ENCODE measurements at regions not wholly inside any gene's neighbourhood (a gene's known extent, or its start where the extent isn't known, plus 50 kb on each side); places are given as distances from the start of the nearest gene placed in this dataset.

GRCh38 chr11:112470355-112470754 lies 209.7 kb upstream of the PLET1 start:
- DNase-seq: no peak

- no peak for DNase-seq
These were observed 211.1 kb upstream of the PLET1 start for GRCh38 chr11:112471731-112472130.

GRCh38 chr11:112477152-112477551 lies 216.5 kb upstream of the PLET1 start:
- DNase-seq: no peak

DNA sequence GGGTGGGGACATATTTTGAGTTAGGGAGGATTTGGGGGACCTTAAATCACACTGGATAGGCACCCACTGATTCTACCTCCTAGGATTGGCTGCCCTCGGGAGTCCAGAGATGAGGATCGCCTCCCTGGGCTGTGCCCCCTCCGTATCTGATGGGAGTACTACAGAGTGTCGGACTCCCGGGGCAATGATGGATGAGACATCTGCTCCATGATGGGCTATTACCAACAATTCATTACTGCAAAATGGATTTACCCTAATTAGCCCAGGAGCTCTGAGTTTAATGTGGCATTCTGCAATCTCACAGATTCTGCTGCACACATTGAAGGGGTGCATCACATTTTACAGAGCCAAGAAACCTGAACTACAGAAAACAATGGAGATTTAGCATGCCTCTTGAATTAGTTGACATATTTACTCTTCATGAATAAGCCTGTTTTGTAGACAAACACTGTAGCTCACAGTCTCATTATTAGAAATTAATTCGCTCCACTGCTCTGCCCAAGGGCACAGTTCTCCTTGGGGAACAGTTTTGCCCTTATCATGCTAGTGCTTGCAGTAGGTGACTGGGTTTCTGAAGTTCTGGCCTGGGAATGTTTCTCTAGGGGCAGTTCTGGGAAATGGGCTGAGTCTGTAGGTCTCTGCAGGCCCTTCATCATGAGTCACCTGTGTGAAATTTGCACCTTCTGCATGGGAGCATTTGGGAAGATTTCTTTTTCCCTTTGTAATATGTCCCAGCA lies 217.1 kb upstream of the PLET1 start:
- DNase-seq: no peak

DNA sequence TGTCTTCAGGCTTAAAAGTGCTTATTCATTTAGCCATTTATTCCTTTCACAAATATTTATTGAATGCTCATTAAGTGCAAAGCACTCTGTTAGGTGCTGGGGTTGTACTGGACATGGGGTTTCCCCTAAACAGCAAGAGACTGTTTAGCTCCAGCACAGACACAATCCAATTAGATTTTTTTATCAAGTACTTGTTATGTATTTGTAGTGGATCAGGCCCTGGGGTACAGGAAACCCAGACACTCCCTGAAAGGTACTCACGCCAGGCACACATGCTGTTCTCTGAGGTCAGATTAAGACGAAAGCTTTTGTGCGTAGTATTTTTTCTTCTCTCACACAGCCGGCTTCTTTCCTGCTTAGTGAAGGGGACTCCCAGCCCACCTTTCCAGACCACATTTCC lies 218.1 kb upstream of the PLET1 start:
- DNase-seq: no peak

DNA sequence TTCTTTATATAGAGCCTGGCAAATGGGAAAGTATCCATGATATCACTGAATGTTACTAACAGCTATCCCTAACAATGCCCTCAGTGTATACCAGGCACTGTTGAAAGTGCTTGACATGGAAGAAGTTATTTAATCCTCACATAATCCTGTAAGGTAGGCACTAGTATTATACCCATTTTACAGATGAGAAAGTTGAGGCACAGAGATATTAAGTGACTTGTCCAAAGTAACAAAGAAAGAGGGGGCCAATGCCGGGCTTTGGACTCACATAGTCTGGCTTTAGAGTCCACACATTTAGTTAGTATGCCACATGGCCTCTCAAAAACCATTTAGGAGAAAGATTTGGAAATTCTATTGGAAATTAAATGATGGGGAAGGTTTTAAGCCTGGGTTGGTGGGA lies 220.8 kb upstream of the PLET1 start:
- no peak for DNase-seq

DNA sequence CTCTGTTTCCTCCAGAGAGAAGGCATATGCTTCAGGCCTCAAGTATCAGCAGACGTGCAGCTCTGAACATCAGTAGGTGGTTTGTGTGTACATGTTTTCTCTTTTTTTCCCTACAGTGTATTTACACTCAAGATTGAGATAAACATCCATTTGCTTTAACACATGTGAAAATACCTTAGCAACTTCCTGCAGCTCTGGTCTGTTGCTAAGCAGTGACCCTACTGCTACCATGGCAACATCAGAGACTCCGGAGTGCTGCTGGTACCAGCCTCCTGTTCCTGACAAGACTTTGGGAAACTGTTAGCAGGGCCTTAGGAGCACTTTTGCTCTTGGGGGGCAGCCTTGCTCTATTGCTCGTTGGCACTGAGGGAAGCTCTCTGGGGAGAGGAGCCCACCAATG lies 221.2 kb upstream of the PLET1 start:
- DNase-seq: no peak

GRCh38 chr11:112485280-112485679 lies 224.6 kb upstream of the PLET1 start:
- DNase-seq: no peak

DNA sequence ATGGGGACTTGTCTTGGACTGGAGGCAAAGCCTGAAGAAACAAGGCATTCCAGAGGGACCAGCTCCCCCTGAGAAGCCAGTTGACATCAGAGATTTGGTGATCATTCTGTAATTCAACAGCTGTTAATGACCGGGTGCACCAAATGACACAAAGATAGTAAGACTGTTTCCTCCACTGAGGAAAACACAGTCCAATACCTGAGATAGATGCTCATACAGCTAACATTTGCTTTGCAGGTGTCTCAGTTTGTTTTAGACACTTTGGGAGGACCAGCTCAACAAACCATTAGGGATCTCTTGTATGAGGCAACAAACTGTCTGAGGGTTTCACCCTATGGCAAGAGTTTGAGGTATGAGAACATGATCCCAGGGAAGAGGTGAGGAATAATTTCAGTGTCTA lies 237.2 kb upstream of the PLET1 start:
- DNase-seq: no peak

DNA sequence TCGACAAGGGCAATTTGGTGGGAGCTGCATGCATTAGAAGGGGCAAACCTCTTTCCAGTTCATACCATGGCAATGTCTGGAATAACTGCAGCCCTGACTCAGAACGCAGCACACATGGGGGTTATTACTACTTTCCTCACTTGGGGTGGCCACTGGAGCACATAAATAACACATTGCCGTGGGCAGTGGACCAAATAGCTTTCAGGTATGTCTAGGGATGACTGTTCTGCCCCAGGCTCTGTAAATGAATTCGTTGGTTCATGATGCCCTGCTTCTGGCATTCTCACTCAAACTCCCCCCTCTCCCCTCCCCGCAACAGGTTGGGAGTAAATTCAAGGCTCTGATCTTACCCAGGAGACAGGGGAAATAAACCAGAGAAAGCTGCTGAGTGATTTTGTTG lies 238.0 kb upstream of the PLET1 start:
- no peak for DNase-seq

DNA sequence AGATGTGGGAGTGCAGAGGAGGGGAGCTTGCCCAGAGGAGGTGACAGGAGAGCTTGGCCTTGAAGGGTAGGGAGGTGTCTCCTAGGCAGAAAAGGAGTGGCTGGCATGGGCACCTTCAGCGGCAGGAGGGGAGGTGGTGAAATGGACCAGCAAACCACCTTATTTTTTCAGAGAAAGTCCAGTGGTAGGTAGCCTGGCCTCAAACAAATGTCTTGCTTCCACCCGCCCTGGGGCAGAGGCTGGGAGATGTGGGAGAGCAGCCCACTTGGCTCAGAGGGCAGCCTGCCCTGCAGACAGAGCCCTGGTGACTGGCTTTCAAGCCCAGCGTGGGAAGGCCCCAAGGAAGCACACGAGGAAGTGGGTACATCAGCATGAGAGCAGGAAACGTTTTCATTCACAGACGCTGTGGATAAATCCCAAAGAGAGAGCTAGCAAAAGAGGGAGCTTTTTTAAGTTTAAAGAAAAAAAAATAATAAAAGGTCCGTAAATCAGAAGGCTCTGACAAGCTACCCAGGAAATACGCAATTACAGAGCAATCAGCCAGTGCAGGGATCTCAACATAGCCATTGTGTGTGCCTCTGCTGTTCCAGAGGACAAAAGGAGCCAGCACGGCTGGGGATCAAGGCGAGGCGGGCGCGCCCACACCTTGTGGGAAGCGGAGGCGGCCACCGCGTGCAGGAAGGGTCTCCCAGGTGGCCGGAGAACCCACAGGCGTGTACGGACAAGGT lies 238.7 kb upstream of the PLET1 start:
- DNase-seq: no peak

GRCh38 chr11:112499881-112500204 lies 239.2 kb upstream of the PLET1 start:
- no peak for DNase-seq

DNA sequence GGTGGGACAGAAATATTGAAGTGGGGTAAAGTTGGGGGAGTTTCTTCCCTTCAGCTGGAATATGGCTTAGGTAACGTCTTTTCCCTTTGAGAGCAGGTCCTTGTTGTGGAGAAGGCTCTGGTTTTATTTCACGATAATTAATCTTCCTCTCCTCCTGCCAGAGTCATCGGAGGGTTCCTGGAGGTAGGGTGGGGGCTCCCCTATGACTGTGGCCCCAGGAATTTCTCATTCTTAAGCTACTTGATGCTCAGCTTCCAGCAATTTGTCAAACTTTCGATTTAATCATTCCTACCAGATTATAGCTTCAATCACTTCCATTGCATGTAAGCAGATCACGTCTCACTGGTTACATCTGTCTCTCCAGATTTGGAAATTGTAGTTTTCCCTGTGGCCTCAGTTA lies 242.8 kb upstream of the PLET1 start:
- no peak for DNase-seq

DNA sequence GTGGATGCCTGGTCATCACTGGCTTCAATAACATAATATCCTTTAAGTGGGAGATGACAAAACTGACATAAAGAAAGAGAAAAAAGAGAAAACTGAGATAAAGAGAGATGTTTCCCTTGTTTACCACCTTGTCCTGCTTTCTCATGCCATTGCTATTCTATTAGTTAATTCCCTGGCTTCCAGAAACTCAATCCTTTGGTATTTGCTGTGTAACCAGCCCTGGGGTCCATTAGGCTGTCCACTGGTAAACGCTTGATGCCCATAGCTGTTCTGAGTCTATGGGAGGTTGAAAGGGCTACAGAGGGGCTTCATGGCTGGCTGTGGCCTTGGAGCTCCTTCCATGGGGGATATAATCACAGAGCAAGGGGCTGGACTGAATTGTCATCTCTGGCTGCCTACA lies 243.4 kb upstream of the PLET1 start:
- no peak for DNase-seq

- no peak for DNase-seq
These were observed 246.2 kb upstream of the PLET1 start for GRCh38 chr11:112506852-112507251.

GRCh38 chr11:112507281-112507680 lies 246.6 kb upstream of the PLET1 start:
- DNase-seq: no peak

DNA sequence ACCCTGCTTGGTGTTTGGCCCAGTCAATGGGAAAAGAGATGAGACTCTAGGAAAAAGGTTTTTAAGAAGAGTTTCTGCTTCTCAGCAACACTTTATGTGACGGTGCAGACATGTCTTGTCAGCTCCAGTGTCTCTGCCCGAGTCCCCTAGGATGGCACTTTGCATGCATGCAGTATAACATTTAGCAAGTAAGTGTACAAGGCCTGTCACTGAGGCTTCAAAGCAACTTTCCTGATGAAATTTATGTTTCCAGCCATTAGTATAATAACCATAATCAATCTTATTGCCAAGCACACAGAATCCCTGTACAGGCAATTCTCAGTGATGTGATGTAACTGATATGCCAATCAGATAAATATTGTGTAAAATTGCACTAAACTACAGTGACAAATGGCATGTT lies 248.1 kb upstream of the PLET1 start:
- DNase-seq: no peak

- DNase-seq: no peak
These were observed 248.6 kb upstream of the PLET1 start for GRCh38 chr11:112509300-112509699.

DNA sequence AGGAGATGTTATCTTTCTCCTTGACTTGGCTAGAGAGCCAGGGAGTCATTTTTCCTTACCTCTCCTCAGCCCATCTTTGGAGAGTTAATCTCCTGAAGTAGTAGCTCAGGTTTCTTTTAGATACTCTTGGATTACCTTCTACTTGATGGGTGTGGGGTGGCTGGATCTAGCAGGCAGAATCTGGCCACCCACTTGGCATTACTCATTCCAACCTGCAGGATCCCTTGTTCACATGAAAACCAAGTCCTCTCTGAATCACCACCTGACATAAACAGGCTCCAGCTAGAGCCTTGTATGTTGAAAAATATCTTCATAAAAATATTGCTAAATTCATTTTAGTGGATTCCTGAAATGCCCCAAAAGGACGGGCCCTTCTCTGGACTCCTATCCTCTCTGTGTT lies 250.6 kb upstream of the PLET1 start:
- DNase-seq: no peak

DNA sequence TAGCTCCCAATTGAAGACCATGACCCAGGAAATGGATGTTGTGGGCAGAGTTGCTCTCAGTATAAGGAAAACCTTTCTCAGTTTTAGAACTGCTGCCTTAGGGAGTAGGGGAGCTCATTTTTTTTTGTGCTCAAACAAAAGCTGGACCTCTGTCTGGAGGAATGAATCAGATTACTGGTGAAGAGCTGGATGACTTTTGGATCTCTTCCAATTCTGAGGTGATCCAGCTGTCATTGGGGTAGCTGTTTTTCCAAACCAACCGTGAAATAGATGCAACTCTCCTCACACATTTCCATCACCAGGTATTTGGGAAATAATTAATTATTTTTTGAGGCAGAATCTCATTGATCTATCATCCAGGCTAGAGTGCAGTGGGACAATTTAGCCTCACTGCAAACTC lies 251.3 kb upstream of the PLET1 start:
- DNase-seq: no peak

DNA sequence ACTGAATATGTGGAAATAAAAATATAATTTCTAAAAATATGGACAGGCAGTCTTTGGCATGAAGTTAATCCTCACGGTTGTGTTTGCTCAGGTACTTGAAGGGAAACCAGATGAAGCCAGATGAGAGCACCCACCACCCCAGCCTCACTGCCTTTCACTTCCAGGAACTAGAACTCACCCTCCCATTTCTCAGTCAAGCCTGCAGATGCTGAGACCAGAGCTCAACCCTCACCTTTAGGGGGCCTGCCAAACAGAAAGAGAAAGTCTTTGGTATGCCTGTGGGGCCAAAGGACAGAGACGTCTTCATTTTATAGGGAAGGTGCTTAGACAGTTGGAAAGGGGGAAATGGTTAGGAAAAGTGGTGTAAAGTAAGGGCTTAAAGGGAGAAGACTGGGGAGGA lies 252.8 kb upstream of the PLET1 start:
- no peak for DNase-seq

DNA sequence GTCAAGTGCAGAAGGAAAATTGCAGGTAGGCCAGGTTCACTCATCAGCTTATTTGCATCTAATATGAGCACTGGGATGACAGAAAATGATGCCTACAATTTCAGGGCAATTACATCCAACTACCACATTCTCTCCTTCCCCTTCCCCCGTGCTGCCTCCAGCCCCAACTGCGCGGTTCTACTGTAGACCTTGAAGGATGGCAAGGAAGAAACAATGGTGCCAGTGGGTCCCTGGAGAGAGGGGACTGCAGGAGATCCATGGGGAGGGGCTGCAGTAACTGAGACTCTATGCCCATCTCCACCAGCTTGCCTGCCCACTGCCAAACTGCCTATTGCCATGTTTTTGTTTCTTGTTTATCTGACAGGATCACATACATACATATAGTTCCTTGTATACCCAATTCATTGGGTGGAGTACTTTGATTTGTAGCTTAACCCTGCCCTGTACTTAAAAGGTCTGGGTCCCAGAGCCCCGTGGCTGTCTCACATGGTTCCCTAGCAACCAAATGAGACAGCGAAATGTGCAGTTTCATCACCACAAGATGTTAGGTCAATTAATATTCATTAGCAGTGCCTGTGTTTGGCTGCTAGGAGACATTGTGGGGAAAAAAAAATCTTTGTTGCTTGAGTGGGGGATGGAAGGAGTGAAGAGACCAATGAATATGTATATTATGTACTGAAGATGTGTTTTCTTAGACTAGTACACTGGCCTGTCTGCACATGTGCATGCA lies 253.5 kb upstream of the PLET1 start:
- no peak for DNase-seq

DNA sequence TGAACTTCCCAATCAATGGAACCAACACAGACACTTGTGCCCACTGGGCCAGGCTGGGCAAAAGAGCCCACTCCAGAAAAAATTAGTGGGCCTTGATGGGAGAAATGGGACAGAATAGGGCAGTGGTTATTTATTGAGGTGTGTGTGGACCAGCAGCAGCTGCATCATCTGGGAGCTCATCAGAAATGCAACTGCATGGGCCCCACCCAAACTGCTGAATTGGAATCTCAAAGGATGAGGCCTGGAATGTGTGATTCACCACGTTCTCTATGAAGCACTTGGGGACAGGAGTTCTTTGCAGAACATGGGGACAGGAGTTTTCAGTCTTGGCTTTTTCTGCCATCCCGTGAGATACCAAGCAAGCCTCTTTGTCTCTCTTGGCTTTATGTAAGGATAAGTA lies 255.6 kb upstream of the PLET1 start:
- DNase-seq: no peak

GRCh38 chr11:112516755-112517154 lies 256.1 kb upstream of the PLET1 start:
- DNase-seq: no peak
